ENCODE measurements at regions not wholly inside any gene's neighbourhood (a gene's known extent, or its start where the extent isn't known, plus 50 kb on each side); places are given as distances from the start of the nearest gene placed in this dataset.

DNA sequence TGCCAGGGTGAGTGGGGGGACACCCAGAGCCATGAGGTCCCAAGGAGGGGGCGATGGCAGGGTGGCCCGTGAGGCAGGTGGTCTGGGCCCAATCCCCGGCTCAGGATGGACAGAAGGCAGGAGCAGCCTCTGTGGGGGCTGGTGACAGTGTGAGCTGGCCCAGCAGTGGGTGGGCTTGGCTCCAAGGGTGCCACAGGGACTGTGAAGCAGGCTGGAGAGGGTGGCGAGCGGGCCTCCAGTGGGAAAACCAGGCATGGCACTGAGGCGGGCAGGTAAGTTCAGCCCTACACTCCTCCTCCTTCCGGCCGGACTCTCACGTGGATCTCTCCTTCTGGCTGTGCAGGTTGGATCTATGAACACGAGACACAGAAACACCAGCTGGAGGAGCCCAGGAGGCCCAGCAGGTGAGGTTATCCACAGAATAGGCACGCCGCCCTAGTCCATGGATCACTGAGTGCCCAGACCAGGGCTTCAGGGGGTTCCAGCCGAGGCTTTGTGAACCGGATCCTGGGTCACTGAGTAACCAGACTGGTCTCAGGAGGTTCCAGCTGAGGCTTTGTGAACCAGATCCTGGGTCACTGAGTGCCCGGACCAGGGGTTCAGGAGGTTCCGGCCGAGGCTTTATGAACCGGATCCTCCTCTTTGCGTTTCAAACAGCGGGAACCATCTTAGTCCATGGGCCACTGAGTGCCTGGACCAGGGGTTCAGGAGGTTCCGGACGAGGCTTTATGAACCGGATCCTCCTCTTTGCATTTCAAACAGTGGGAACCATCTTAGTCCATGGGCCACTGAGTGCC is 76.4 kb upstream of the BHLHE23 start:
- peaks cover 74% of the 10 kb centered on the region for H3K27me3 ChIP-seq (replicated peaks; ENCODE audit: insufficient read depth, low read depth, low read length, poor library complexity)
- intact Hi-C loops (cut with micrococcal nuclease; ENCODE audit: unreplicated experiment) = no loop called here
- POLR2A ChIA-PET (ENCODE audit: low non-redundant PET) = no interaction called here
- CTCF ChIA-PET = no interaction called here
- H3K4me1 ChIP-seq (ENCODE audit: insufficient read depth, low read length, poor library complexity, severe bottlenecking) = no peaks in the 10 kb centered on the region
- no peaks in the 10 kb centered on the region for H3K9me3 ChIP-seq (ENCODE audit: low read depth, low read length, poor library complexity, severe bottlenecking)
- BruUV-seq (replicated peaks) = no TSS peak
- no peak overlapping the region for H3K4me3 ChIP-seq (ENCODE audit: low read depth, low read length, poor library complexity, severe bottlenecking)
- DNase-seq (ENCODE audit: low spot score) = no peak
- no peak overlapping the region for H3K27ac ChIP-seq (ENCODE audit: low read depth, low read length, poor library complexity, severe bottlenecking)
- no peak for TF ChIP-seq EZH2 (IDR thresholded peaks at IDR 0.05; ENCODE audit: borderline replicate concordance, low read depth, low read length, poor library complexity, severe bottlenecking)
- TF ChIP-seq, protein P1, sequence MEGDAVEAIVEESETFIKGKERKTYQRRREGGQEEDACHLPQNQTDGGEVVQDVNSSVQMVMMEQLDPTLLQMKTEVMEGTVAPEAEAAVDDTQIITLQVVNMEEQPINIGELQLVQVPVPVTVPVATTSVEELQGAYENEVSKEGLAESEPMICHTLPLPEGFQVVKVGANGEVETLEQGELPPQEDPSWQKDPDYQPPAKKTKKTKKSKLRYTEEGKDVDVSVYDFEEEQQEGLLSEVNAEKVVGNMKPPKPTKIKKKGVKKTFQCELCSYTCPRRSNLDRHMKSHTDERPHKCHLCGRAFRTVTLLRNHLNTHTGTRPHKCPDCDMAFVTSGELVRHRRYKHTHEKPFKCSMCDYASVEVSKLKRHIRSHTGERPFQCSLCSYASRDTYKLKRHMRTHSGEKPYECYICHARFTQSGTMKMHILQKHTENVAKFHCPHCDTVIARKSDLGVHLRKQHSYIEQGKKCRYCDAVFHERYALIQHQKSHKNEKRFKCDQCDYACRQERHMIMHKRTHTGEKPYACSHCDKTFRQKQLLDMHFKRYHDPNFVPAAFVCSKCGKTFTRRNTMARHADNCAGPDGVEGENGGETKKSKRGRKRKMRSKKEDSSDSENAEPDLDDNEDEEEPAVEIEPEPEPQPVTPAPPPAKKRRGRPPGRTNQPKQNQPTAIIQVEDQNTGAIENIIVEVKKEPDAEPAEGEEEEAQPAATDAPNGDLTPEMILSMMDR (conservative IDR thresholded peaks at IDR 0.05; ENCODE audit: low read depth, low read length) = no peak
- H3K36me3 ChIP-seq (ENCODE audit: insufficient read depth, low read length, poor library complexity, severe bottlenecking) = no peaks in the 10 kb centered on the region

DNA sequence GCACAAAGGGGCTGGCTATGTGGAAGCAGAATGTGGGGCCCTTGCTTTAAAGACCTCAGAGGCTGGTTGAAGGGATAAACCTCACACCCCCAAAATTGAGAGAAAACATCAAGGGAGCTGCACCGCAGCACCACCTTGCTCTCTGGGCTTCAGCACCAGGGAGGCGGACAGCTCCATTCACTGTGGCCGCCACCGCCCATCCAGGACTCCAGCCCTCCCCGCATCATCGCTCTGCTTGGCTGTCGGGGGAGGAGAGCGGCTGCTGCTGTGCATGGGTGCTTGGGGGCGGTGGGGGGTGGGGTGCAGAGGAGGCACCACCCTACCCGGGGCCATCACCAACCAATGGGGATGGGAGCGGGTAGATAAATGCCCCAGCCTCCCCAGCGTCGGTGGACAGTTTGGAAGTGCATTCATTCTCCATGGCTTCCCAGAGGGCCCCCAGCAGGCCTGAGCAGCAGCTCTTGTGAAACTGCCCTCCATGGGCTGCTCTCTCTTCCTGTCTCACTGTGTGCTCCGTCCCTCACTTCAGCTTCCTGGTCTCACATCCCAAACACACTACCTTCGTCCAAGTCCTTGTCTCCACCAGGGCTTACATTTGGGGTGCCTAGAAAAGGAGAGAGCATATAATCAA is 75.7 kb upstream of the BHLHE23 start:
- H3K4me3 ChIP-seq (ENCODE audit: low read depth, low read length, poor library complexity, severe bottlenecking) = no peak overlapping the region
- TF ChIP-seq EZH2 (IDR thresholded peaks at IDR 0.05; ENCODE audit: borderline replicate concordance, low read depth, low read length, poor library complexity, severe bottlenecking) = no peak
- TF ChIP-seq, protein P1 (conservative IDR thresholded peaks at IDR 0.05; ENCODE audit: low read depth, low read length) = no peak
- DNase-seq (ENCODE audit: low spot score) = peak; percentile 55
- no peak overlapping the region for H3K27ac ChIP-seq (ENCODE audit: low read depth, low read length, poor library complexity, severe bottlenecking)
- ChIA-PET POLR2A (ENCODE audit: low non-redundant PET) (no interaction called here), CTCF (no interaction called here)
- peaks cover 74% of the 10 kb centered on the region for H3K27me3 ChIP-seq (replicated peaks; ENCODE audit: insufficient read depth, low read depth, low read length, poor library complexity)
- H3K4me1 ChIP-seq (ENCODE audit: insufficient read depth, low read length, poor library complexity, severe bottlenecking) = no peaks in the 10 kb centered on the region
- no TSS peak for BruUV-seq (replicated peaks)
- H3K36me3 ChIP-seq (ENCODE audit: insufficient read depth, low read length, poor library complexity, severe bottlenecking) = no peaks in the 10 kb centered on the region
- H3K9me3 ChIP-seq (ENCODE audit: low read depth, low read length, poor library complexity, severe bottlenecking) = peaks cover 4% of the 10 kb centered on the region
- intact Hi-C loops (cut with micrococcal nuclease; ENCODE audit: unreplicated experiment) = no loop called here

DNA sequence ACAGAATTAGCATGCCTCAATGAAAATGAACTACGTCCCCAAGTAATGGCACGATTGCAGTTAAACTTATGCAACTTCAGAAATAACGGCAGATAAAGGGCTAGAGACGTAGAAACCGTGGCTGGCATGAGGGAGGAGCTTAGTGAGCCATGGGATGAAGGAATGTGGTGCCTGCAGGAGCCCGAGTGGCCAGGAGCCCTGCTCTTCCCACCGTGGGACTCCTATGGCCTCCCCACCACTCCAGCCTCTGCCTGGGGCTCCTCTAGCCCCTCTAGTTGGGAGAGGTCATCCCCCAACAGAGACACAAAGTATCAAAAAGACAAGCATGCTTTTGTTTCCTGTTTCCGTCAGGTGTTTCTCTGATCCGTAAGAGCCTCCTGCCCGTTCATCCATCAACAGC is 75.1 kb upstream of the BHLHE23 start:
- CTCF ChIA-PET = no interaction called here
- peaks cover 74% of the 10 kb centered on the region for H3K27me3 ChIP-seq (replicated peaks; ENCODE audit: insufficient read depth, low read depth, low read length, poor library complexity)
- POLR2A ChIA-PET (ENCODE audit: low non-redundant PET) = no interaction called here
- peaks cover 8% of the 10 kb centered on the region for H3K9me3 ChIP-seq (ENCODE audit: low read depth, low read length, poor library complexity, severe bottlenecking)
- intact Hi-C loops (cut with micrococcal nuclease; ENCODE audit: unreplicated experiment) = no loop called here
- no peak for DNase-seq (ENCODE audit: low spot score)
- BruUV-seq (replicated peaks) = no TSS peak
- H3K4me3 ChIP-seq (ENCODE audit: low read depth, low read length, poor library complexity, severe bottlenecking) = no peak overlapping the region
- H3K36me3 ChIP-seq (ENCODE audit: insufficient read depth, low read length, poor library complexity, severe bottlenecking) = no peaks in the 10 kb centered on the region
- no peaks in the 10 kb centered on the region for H3K4me1 ChIP-seq (ENCODE audit: insufficient read depth, low read length, poor library complexity, severe bottlenecking)
- H3K27ac ChIP-seq (ENCODE audit: low read depth, low read length, poor library complexity, severe bottlenecking) = no peak overlapping the region
- TF ChIP-seq, protein P1 (conservative IDR thresholded peaks at IDR 0.05; ENCODE audit: low read depth, low read length) = no peak
- TF ChIP-seq EZH2 (IDR thresholded peaks at IDR 0.05; ENCODE audit: borderline replicate concordance, low read depth, low read length, poor library complexity, severe bottlenecking) = no peak

All from A673 (cell line).